ENCODE measurements at regions not wholly inside any gene's neighbourhood (a gene's known extent, or its start where the extent isn't known, plus 50 kb on each side); places are given as distances from the start of the nearest gene placed in this dataset.
"Not testable (repeated sequence)": the region's sequence is repeated elsewhere in the genome, so short reads cannot be mapped to it uniquely, and the experiment has no call there.

DNA sequence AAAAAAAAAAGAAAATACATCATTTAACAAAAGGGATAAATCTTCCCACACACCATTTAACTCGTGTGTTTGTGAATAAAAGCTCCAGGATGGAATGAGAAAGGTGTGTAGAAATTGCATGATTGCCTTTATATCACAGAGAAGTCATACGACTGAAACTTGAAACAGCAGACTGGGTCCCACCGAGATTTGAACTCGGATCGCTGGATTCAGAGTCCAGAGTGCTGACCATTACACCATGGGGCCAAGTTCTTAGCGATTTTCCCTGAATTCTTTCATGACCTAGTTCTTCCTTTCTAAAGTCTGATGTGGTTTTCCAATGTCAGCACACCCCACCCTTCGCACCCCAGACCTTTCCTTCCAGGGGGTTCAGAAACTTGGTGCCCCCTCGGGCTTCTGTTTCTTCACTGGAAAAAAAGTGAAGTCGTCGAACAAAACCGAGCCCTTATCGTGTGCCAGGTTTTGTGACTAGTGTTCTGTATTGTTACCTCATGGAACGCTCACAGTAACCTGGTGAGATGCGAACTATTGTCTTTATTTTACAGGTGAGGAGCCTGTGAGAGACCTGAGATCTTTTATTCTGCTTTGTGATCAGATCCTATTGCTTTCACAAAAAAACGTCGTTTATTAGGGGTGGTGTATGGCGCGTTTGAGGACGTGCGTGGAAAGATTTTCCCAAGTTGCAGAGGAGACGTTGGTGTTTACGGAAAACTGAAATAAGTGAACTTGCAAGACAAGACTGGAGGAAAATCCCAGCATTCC lies 120.8 kb downstream of the OR2B2 start:
- Histone ChIP-seq H3K9me1 (replicated peaks; ENCODE audit: control insufficient read depth, extremely low read depth, insufficient read depth, low read length) (no peaks in the 10 kb centered on the region), H3K4me2 (ENCODE audit: insufficient read depth, low read length) (peak overlapping the region; percentile 91), H3K9me3 (replicated peaks; ENCODE audit: control insufficient read depth, insufficient read depth, low read length) (no peaks in the 10 kb centered on the region), H3K4me3 (replicated peaks in 1 of 3; ENCODE audit: insufficient read depth in 1 of 3, low read depth in 1 of 3, low read length in 3 of 3) (peak overlapping the region; percentile 41 to 85 (median 75)), H3K9ac (replicated peaks; ENCODE audit: extremely low read depth, insufficient read depth, low read length) (peak overlapping the region; percentile 12), H2AFZ (ENCODE audit: low read depth, low read length) (peak overlapping the region; percentile 91), H4K20me1 (replicated peaks; ENCODE audit: control insufficient read depth, extremely low read depth, insufficient read depth, low read length) (no peaks in the 10 kb centered on the region), H3K36me3 (ENCODE audit: control insufficient read depth in 2 of 2, extremely low read depth in 1 of 2, insufficient read depth in 2 of 2, low read length in 2 of 2) (no peaks in the 10 kb centered on the region), H3K4me1 (ENCODE audit: control insufficient read depth, extremely low read depth, insufficient read depth, low read length) (peaks cover 7% of the 10 kb centered on the region), H3K27ac (ENCODE audit: insufficient read depth, low read depth, low read length) (no peak overlapping the region), H3K79me2 (ENCODE audit: control insufficient read depth, insufficient read depth, low read length) (no peaks in the 10 kb centered on the region), H3K27me3 (ENCODE audit: control insufficient read depth in 2 of 2, insufficient read depth in 2 of 2, low read length in 2 of 2) (peaks cover 4% of the 10 kb centered on the region in 2 experiments)
- TF ChIP-seq GATA2 (IDR thresholded peaks at IDR 0.05; ENCODE audit: insufficient read depth, insufficient read length, low read depth, low read length) (no peak), POLR2AphosphoS5 (IDR thresholded peaks at IDR 0.05; ENCODE audit: insufficient read depth, low read depth, low read length) (no peak), POLR2A (IDR thresholded peaks at IDR 0.05; ENCODE audit: low read depth, low read length) (no peak), MAX (IDR thresholded peaks at IDR 0.05; ENCODE audit: insufficient read depth, insufficient read length) (no peak), MYC (IDR thresholded peaks at IDR 0.05; ENCODE audit: low read depth, low read length) (no peak), JUN (IDR thresholded peaks at IDR 0.05; ENCODE audit: borderline replicate concordance, insufficient read depth, insufficient read length, low read depth) (no peak), FOS (IDR thresholded peaks at IDR 0.05; ENCODE audit: borderline replicate concordance, insufficient read depth, low read length) (no peak), EZH2 (IDR thresholded peaks at IDR 0.05; ENCODE audit: borderline replicate concordance, low read depth, low read length, severe bottlenecking) (no peak)
- TF ChIP-seq, protein P1, sequence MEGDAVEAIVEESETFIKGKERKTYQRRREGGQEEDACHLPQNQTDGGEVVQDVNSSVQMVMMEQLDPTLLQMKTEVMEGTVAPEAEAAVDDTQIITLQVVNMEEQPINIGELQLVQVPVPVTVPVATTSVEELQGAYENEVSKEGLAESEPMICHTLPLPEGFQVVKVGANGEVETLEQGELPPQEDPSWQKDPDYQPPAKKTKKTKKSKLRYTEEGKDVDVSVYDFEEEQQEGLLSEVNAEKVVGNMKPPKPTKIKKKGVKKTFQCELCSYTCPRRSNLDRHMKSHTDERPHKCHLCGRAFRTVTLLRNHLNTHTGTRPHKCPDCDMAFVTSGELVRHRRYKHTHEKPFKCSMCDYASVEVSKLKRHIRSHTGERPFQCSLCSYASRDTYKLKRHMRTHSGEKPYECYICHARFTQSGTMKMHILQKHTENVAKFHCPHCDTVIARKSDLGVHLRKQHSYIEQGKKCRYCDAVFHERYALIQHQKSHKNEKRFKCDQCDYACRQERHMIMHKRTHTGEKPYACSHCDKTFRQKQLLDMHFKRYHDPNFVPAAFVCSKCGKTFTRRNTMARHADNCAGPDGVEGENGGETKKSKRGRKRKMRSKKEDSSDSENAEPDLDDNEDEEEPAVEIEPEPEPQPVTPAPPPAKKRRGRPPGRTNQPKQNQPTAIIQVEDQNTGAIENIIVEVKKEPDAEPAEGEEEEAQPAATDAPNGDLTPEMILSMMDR (IDR thresholded peaks at IDR 0.05; ENCODE audit: extremely low read depth in 1 of 2, insufficient read depth in 1 of 2, low read depth in 1 of 2, low read length in 2 of 2) = no peak
- dilution Hi-C loops (cut with MboI; ENCODE audit: extremely low pct_ligation_motif_present, low sequenced_read_pairs) = no loop called here
- BruUV-seq (replicated peaks) = no TSS peak
- ChIA-PET CTCF (interaction anchor here (1.1 kb wide), 1 partner anchor 9 kb away, joined by 3 read pairs; no protein-coding TSS in a partner anchor), POLR2A (no interaction called here)
- intact Hi-C loops (cut with micrococcal nuclease) = loop anchor here (1.0 kb wide), 1 partner anchor 272 kb away; no protein-coding TSS in a partner anchor
- FAIRE-seq = peak; percentile 84
- DNase-seq (ENCODE audit: low read depth, low spot score) = peak; percentile 88

- DNase-seq (ENCODE audit: low read depth, low spot score) = not testable (repeated sequence)
Observed at GRCh38 chr6:27788376-27788775, 123.8 kb downstream of the OR2B2 start.

More at GRCh38 chr6:27788376-27788775, 123.8 kb downstream of the OR2B2 start:
- POLR2A ChIA-PET = interaction anchor here (0.6 kb wide), 1 partner anchor 17 kb away, joined by 3 read pairs; no protein-coding TSS in a partner anchor
- H3K9me3 ChIP-seq (replicated peaks; ENCODE audit: control insufficient read depth, insufficient read depth, low read length); FAIRE-seq; BruUV-seq (replicated peaks); dilution Hi-C loops (cut with MboI; ENCODE audit: extremely low pct_ligation_motif_present, low sequenced_read_pairs); H3K36me3 ChIP-seq (ENCODE audit: control insufficient read depth in 2 of 2, extremely low read depth in 1 of 2, insufficient read depth in 2 of 2, low read length in 2 of 2); H3K9ac ChIP-seq (replicated peaks; ENCODE audit: extremely low read depth, insufficient read depth, low read length); H3K27ac ChIP-seq (ENCODE audit: insufficient read depth, low read depth, low read length); H3K9me1 ChIP-seq (replicated peaks; ENCODE audit: control insufficient read depth, extremely low read depth, insufficient read depth, low read length); intact Hi-C loops (cut with micrococcal nuclease); H3K4me2 ChIP-seq (ENCODE audit: insufficient read depth, low read length); H3K4me1 ChIP-seq (ENCODE audit: control insufficient read depth, extremely low read depth, insufficient read depth, low read length); H4K20me1 ChIP-seq (replicated peaks; ENCODE audit: control insufficient read depth, extremely low read depth, insufficient read depth, low read length); H3K4me3 ChIP-seq (replicated peaks in 1 of 3; ENCODE audit: insufficient read depth in 1 of 3, low read depth in 1 of 3, low read length in 3 of 3); H3K79me2 ChIP-seq (ENCODE audit: control insufficient read depth, insufficient read depth, low read length); H2AFZ ChIP-seq (ENCODE audit: low read depth, low read length): not testable (repeated sequence)
- CTCF ChIA-PET = interaction anchor here (0.7 to 2.1 kb wide), 4 partner anchors 11 to 476 kb away, joined by 3 to 10 read pairs (median 6); partner anchors contain the start of gene POM121L2
- peaks cover 7 to 11% of the 10 kb centered on the region in 2 experiments for H3K27me3 ChIP-seq (ENCODE audit: control insufficient read depth in 2 of 2, insufficient read depth in 2 of 2, low read length in 2 of 2)

All from endothelial cell of umbilical vein (primary cell).